Right renal cortex interstitium (tissue), 3 donors: ENCODE measurements at regions not wholly inside any gene's neighbourhood (a gene's known extent, or its start where the extent isn't known, plus 50 kb on each side); places are given as distances from the start of the nearest gene placed in this dataset.

Experiments
- DNase-seq, 3 donors: peaks; one replicate each; pipeline ENCODE4 v3.0.0-alpha.2; 2013; ENCODE audit warnings: low read depth in 3 of 3, low spot score in 2 of 3

- no peak for DNase-seq
Measured at GRCh38 chr7:131112431-131112830, 215.2 kb upstream of the MKLN1 start.

GRCh38 chr7:131115340-131115739, 212.3 kb upstream of the MKLN1 start:
- DNase-seq: no peak

GRCh38 chr7:131117439-131117838, 210.2 kb upstream of the MKLN1 start:
- no peak for DNase-seq

GRCh38 chr7:131119381-131119780, 208.3 kb upstream of the MKLN1 start:
- DNase-seq: no peak

GRCh38 chr7:131122394-131122793, 205.3 kb upstream of the MKLN1 start:
- DNase-seq: no peak

GRCh38 chr7:131124001-131124629, 203.6 kb upstream of the MKLN1 start:
- no peak for DNase-seq

- no peak for DNase-seq
Measured at GRCh38 chr7:131124867-131125266, 202.8 kb upstream of the MKLN1 start.

- no peak for DNase-seq
Measured at GRCh38 chr7:131130324-131130723, 197.4 kb upstream of the MKLN1 start.

- no peak for DNase-seq
Measured at GRCh38 chr7:131131012-131131745, 196.5 kb upstream of the MKLN1 start.

- no peak for DNase-seq
Measured at GRCh38 chr7:131131746-131132431, 195.8 kb upstream of the MKLN1 start.

GRCh38 chr7:131139462-131139861, 188.2 kb upstream of the MKLN1 start:
- no peak for DNase-seq

- no peak for DNase-seq
Measured at GRCh38 chr7:131141443-131141967, 186.2 kb upstream of the MKLN1 start.

- DNase-seq: no peak
Measured at GRCh38 chr7:131143869-131144268, 183.8 kb upstream of the MKLN1 start.

GRCh38 chr7:131145026-131145425, 182.7 kb upstream of the MKLN1 start:
- DNase-seq: no peak

- DNase-seq: no peak
Measured at GRCh38 chr7:131145770-131146169, 181.9 kb upstream of the MKLN1 start.

- no peak for DNase-seq
Measured at GRCh38 chr7:131147604-131148003, 180.1 kb upstream of the MKLN1 start.

GRCh38 chr7:131148258-131148657, 179.4 kb upstream of the MKLN1 start:
- DNase-seq: no peak

- no peak for DNase-seq
Measured at GRCh38 chr7:131148708-131149428, 178.8 kb upstream of the MKLN1 start.

GRCh38 chr7:131149429-131149773, 178.3 kb upstream of the MKLN1 start:
- DNase-seq: no peak

GRCh38 chr7:131149840-131150239, 177.8 kb upstream of the MKLN1 start:
- no peak for DNase-seq

GRCh38 chr7:131151034-131151433, 176.6 kb upstream of the MKLN1 start:
- DNase-seq: no peak
